MM.1S (cell line): ENCODE measurements at regions not wholly inside any gene's neighbourhood (a gene's known extent, or its start where the extent isn't known, plus 50 kb on each side); places are given as distances from the start of the nearest gene placed in this dataset.

Source experiments
- DNase-seq: peaks from one replicate; pipeline ENCODE4 v3.0.0-alpha.2; 2015
- H2AFZ ChIP-seq: fragments of 300-600 bp; sonication (generic); 2 replicates; pipeline ENCODE4 v1.6.0; 2016; ENCODE audit warnings: antibody characterized with exemption, low read length
- H3F3A ChIP-seq: fragments of 300-600 bp; sonication (generic); 2 replicates; pipeline ENCODE4 v1.6.1; 2016; ENCODE audit warnings: mild to moderate bottlenecking, antibody characterized with exemption, low read length, moderate library complexity, mixed read lengths; ENCODE audit not compliant: insufficient read depth
- H3K27ac ChIP-seq: fragments of 300-600 bp; sonication (generic); 2 replicates; pipeline ENCODE4 v1.5.1; 2016; ENCODE audit warnings: mild to moderate bottlenecking, low read length
- H3K27me3 ChIP-seq: fragments of 300-600 bp; sonication (generic); replicated peaks from 2 replicates; pipeline ENCODE4 v1.6.0; 2016; ENCODE audit warnings: low read length; ENCODE audit not compliant: insufficient read depth
- H3K36me3 ChIP-seq: fragments of 300-600 bp; sonication (generic); replicated peaks from 2 replicates; pipeline ENCODE4 v1.6.1; 2016; ENCODE audit warnings: mild to moderate bottlenecking, low read length, mixed read lengths; ENCODE audit not compliant: insufficient read depth
- H3K4me1 ChIP-seq: fragments of 300-600 bp; sonication (generic); 2 replicates; pipeline ENCODE4 v1.6.1; 2016; ENCODE audit warnings: low read length, mixed read lengths
- H3K4me2 ChIP-seq: fragments of 300-600 bp; sonication (generic); 2 replicates; pipeline ENCODE4 v1.6.0; 2016; ENCODE audit warnings: low read depth, low read length
- H3K4me3 ChIP-seq: fragments of 300-600 bp; sonication (generic); 2 replicates; pipeline ENCODE4 v1.5.1; 2016; ENCODE audit warnings: low read length, mixed read lengths
- H3K79me2 ChIP-seq: fragments of 300-600 bp; sonication (generic); 2 replicates; pipeline ENCODE4 v1.6.1; 2016; ENCODE audit warnings: mixed run types, low read length, mixed read lengths
- H3K9ac ChIP-seq: fragments of 300-600 bp; sonication (generic); 2 replicates; pipeline ENCODE4 v1.6.1; 2016; ENCODE audit warnings: low read length, mixed read lengths
- H3K9me2 ChIP-seq: fragments of 300-600 bp; sonication (generic); replicated peaks from 2 replicates; pipeline ENCODE4 v1.6.1; 2016; ENCODE audit warnings: mild to moderate bottlenecking, low read length, mixed read lengths; ENCODE audit not compliant: insufficient read depth
- H3K9me3 ChIP-seq: fragments of 300-600 bp; sonication (generic); replicated peaks from 2 replicates; pipeline ENCODE4 v1.6.1; 2016; ENCODE audit warnings: mild to moderate bottlenecking, low read length, mixed read lengths; ENCODE audit not compliant: insufficient read depth
- H4K20me1 ChIP-seq: fragments of 300-600 bp; sonication (generic); 2 replicates; pipeline ENCODE4 v1.6.1; 2016; ENCODE audit warnings: mild to moderate bottlenecking, low read length, moderate library complexity, mixed read lengths; ENCODE audit not compliant: insufficient read depth
- EZH2 ChIP-seq: fragments of 300-600 bp; sonication (generic); optimal IDR thresholded peaks from 2 replicates; pipeline ENCODE3; 2017; ENCODE audit warnings: low read depth, mild to moderate bottlenecking, antibody characterized with exemption, low read length, mixed read lengths
- EZH2phosphoT487 ChIP-seq: fragments of 300-600 bp; sonication (generic); IDR thresholded peaks from 2 replicates; pipeline ENCODE4 v1.6.1; 2018; ENCODE audit warnings: antibody characterized with exemption, low read length
- TF ChIP-seq, protein P1 (sequence below): fragments of 300-600 bp; sonication (generic); IDR thresholded peaks from 2 replicates; pipeline ENCODE4 v1.5.1; 2016; ENCODE audit warnings: antibody characterized with exemption, low read length, mixed read lengths

DNA sequence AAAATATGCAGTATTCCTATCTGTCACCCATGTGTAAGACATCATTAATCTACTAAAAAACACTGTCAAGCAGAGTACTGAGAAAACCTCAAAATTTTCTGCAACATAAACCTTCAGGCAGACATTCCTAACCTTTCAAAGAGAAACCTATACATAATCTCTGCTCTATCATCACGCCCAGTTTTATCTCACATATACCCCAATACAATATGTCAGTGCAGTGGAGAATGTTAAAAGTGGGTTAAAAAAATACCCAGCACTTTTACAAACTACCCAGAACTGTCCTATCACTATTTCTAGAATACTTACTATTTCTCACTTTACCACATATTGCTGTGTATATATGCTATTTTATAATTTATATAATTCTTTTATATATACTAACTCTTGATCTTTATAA, 922.0 kb upstream of the SORCS1 start:
- Histone ChIP-seq H4K20me1 (no peaks in the 10 kb centered on the region), H3K27me3 (no peaks in the 10 kb centered on the region), H3K4me1 (no peaks in the 10 kb centered on the region), H3K36me3 (no peaks in the 10 kb centered on the region), H3K9me3 (no peaks in the 10 kb centered on the region), H3F3A (no peaks in the 10 kb centered on the region), H3K79me2 (no peaks in the 10 kb centered on the region), H3K9ac (no peak overlapping the region), H3K9me2 (no peaks in the 10 kb centered on the region), H3K4me3 (no peak overlapping the region), H3K4me2 (no peak overlapping the region), H2AFZ (no peak overlapping the region), H3K27ac (no peak overlapping the region)
- no peak for TF ChIP-seq EZH2
- TF ChIP-seq EZH2phosphoT487, result no peak
- TF ChIP-seq, protein P1, sequence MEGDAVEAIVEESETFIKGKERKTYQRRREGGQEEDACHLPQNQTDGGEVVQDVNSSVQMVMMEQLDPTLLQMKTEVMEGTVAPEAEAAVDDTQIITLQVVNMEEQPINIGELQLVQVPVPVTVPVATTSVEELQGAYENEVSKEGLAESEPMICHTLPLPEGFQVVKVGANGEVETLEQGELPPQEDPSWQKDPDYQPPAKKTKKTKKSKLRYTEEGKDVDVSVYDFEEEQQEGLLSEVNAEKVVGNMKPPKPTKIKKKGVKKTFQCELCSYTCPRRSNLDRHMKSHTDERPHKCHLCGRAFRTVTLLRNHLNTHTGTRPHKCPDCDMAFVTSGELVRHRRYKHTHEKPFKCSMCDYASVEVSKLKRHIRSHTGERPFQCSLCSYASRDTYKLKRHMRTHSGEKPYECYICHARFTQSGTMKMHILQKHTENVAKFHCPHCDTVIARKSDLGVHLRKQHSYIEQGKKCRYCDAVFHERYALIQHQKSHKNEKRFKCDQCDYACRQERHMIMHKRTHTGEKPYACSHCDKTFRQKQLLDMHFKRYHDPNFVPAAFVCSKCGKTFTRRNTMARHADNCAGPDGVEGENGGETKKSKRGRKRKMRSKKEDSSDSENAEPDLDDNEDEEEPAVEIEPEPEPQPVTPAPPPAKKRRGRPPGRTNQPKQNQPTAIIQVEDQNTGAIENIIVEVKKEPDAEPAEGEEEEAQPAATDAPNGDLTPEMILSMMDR, result no peak
- no peak for DNase-seq

DNA sequence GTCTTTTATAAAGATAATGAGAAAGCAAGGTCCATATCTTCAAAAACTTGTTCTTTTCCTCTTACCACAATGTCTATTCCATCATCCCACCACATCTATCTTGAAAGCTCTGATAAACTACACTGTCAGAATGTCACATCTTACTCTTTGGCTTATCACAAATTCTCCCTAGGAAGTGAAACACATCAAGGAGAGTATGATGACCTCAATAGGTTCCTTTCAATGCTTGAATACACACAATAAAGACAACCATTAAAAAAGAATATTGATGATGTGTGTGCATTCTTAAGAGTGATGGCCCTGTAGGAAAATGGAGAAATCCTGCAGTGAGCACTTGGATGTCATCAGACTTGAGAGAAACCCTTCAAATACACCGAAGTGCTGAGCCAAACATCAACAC, 918.1 kb upstream of the SORCS1 start:
- H3K4me2 ChIP-seq, result no peak overlapping the region
- no peak overlapping the region for H2AFZ ChIP-seq
- H3K27ac ChIP-seq, result no peak overlapping the region
- no peaks in the 10 kb centered on the region for H3K4me1 ChIP-seq
- no peaks in the 10 kb centered on the region for H3F3A ChIP-seq
- H3K27me3 ChIP-seq, result no peaks in the 10 kb centered on the region
- TF ChIP-seq EZH2phosphoT487 (no peak), EZH2 (no peak)
- TF ChIP-seq, protein P1, result no peak
- H3K4me3 ChIP-seq, result no peak overlapping the region
- no peak for DNase-seq
- no peaks in the 10 kb centered on the region for H3K9me3 ChIP-seq
- no peaks in the 10 kb centered on the region for H4K20me1 ChIP-seq
- no peak overlapping the region for H3K9ac ChIP-seq
- H3K36me3 ChIP-seq, result no peaks in the 10 kb centered on the region
- H3K9me2 ChIP-seq, result no peaks in the 10 kb centered on the region
- no peaks in the 10 kb centered on the region for H3K79me2 ChIP-seq

DNA sequence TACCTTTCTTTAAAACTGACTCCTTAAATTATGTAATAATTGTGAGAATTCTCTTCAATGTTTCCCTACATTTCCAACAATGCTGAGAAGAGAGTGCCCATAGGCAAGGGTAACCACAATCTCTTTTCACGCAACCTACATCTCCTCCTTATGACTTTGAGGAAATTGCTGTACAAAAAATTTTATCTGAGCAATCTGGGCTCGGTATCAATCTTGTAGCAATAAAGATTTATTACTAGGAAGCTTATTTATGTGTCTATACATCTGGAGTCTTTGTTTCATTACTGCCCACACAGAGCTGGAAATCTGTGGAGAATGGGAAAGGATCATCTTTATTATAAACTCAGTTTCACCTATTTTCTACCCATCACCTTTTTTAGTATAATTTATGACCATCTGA, 913.8 kb upstream of the SORCS1 start:
- Histone ChIP-seq H3F3A (no peaks in the 10 kb centered on the region), H3K9me3 (no peaks in the 10 kb centered on the region), H3K36me3 (no peaks in the 10 kb centered on the region), H4K20me1 (no peaks in the 10 kb centered on the region), H3K4me3 (no peak overlapping the region), H3K4me2 (no peak overlapping the region), H3K9ac (no peak overlapping the region), H3K9me2 (no peaks in the 10 kb centered on the region), H3K79me2 (no peaks in the 10 kb centered on the region), H2AFZ (no peak overlapping the region), H3K27ac (no peak overlapping the region), H3K27me3 (no peaks in the 10 kb centered on the region), H3K4me1 (no peaks in the 10 kb centered on the region)
- no peak for DNase-seq
- no peak for TF ChIP-seq EZH2
- TF ChIP-seq, protein P1, result no peak
- TF ChIP-seq EZH2phosphoT487, result no peak
